CD4-positive, alpha-beta T cell treated with Interleukin-1 beta for 1 hour (primary cell): ENCODE measurements at regions not wholly inside any gene's neighbourhood (a gene's known extent, or its start where the extent isn't known, plus 50 kb on each side); places are given as distances from the start of the nearest gene placed in this dataset.

ENCODE experiments used
- DNase-seq, 2 donors: peaks; one replicate each; pipeline ENCODE4 v3.0.0-alpha.2; 2020 to 2022

GRCh38 chr2:217049956-217050355 is 190.1 kb upstream of the TNP1 start:
- DNase-seq = no peak

DNA sequence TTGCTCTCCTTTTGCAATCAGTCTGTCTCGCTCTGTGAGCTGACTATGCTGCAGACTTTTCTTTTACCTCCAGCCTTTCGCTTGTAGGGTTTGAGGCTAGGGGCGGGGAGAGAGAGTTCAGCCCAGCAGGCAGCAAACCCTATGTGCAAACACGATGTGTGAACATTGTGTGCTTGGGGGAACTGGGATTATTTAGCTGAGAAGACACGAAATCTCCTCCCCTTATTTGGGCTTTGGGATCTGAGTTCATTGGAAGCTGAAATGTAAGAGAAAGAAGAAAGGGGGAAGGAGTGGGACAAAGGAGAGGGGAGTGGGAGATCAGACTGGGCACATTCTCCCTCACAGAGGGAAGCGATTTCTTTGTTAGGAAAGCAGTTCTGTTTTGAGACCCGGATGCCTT is 189.6 kb upstream of the TNP1 start:
- DNase-seq = no peak

GRCh38 chr2:217048730-217049129 is 188.9 kb upstream of the TNP1 start:
- DNase-seq = no peak

DNA sequence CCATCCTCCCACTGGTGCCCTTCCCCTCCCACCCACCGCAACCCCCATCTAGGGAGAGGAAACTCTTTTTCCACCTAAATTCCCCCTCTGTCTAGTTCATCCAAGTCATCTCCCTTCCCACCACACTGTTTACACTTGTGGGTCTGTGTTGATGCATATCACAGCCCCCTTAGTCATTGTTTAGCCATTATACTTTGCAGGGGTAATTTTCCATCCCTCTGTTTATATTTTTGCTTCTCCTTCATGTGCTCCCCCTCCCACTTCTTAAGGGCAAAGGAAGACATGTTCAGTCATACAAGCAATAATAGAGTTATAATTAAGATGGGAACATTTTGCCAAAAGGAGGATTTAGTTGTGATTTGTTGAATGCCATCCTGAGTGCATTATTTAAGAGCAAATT is 187.8 kb upstream of the TNP1 start:
- no peak for DNase-seq

GRCh38 chr2:217047209-217047608 is 187.3 kb upstream of the TNP1 start:
- no peak for DNase-seq

- no peak for DNase-seq
Observed at GRCh38 chr2:217045700-217046475, 186.0 kb upstream of the TNP1 start.

DNA sequence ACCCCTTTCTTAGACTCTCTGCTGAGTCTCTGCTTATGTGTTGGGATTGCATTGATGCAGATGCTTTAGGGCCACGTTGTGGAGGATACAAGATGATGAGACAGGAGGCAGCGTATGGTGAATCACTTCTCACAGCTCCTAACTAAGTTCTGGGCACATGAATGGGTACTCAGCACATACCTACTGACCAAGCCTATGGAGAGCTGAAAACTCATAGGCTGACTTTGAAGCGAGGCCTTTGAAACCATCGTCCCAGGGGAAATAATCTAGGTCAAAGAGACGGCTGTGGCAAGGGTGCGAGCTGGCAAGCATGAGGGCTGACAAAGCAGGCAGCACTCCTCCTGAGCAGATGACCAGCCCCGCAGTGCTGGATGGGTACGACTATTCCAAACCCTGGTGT is 180.2 kb upstream of the TNP1 start:
- DNase-seq = no peak

GRCh38 chr2:217038001-217038400 is 178.1 kb upstream of the TNP1 start:
- no peak for DNase-seq

- DNase-seq = no peak
Observed at GRCh38 chr2:217037353-217037752, 177.5 kb upstream of the TNP1 start.

DNA sequence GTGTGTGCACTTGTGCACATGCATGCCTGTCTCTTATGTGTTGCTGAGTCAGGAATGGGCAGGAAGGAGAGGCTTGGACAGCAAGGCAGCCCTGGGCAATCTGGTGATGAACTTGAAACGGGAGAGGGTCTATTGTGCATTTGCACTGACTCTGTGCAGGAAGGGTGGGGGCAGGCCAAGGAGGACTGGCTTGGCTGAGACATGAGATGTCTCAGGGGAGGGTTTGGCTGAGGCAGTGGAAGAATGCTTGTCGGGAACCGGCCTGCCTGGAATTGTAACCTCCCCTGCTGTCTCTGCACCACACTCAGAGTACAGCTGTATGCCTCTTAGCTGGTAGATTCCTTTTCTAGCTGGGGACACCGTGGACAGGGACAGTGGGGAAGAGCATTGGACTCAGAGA is 176.1 kb upstream of the TNP1 start:
- DNase-seq = no peak

- DNase-seq = no peak
Observed at GRCh38 chr2:217033186-217033585, 173.3 kb upstream of the TNP1 start.

- DNase-seq = no peak
Observed at GRCh38 chr2:217031445-217031844, 171.6 kb upstream of the TNP1 start.

DNA sequence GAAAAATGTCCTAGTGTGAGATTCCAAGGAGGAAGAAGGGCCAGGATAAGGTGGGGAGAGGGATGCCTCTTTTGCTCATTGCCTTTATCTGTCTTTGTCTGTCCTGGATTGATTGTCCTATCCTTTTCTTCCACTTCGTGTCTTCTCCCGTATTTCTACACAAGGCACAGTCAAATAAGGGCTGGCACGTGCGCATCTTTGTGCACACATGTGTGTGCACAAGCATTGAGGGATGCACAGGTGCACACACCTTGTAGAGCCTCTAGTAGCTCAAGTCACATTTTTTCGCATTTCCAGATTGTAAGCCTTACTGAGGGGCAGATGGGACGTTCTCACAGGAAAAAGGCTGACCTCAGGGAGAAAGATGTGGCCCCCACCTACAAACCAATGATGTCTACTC is 170.2 kb upstream of the TNP1 start:
- no peak for DNase-seq

GRCh38 chr2:217028128-217028527 is 168.3 kb upstream of the TNP1 start:
- DNase-seq = no peak

GRCh38 chr2:217027414-217027813 is 167.6 kb upstream of the TNP1 start:
- no peak for DNase-seq

DNA sequence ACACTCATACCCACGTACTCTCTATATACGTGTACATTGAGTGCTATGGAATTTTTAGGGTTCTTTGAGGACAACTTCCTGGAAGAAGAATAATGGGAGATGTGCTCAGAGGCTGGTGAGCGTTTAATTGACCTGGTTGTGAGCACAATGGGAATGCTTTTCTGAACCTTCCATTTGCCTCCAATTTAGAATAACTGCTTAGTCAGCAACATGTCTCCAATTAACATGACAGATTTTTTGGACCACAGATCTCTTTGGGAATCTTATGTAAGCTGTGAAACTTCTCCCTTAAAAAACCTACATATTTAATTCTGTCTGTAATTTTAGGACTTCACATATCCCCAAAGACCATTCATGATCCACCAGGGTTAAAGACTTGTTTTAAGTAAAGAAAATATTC is 166.7 kb upstream of the TNP1 start:
- DNase-seq = no peak

DNA sequence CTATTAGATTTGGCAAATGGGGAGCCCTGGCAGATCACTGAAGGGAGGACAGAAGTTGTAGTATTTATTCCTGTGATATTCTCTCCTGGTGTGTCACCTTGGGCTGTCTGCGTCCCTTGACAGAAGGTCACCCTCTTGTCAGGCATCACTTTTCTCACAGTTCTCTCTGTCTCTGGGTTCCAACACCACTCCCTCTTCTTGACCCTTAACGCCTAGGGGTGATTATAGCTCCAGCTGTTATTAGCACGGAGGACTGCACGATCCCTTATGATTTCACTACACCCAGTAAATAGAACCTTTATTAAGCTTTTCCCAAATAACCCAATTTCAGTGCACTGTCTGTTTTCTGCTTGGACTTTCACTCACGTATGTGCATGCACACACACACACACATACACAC is 166.3 kb upstream of the TNP1 start:
- DNase-seq = no peak

DNA sequence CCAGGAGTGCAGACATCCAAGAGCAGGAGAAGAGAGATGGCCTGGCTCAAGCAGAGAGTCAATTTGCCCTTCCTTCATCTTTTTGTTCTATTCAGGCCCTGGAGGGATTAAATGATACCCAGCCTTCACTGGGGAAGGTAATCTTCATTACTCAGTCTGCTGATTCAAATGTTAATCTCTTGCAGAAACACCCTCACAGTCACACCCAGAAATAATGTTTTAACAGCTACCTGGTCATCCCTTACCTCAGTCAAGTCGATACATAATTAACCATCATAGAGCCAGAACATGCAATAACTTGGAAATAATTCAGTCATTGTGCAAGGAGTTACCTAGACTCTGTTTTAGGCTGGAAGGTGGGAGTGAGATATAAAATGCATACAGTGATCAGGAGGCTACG is 163.7 kb upstream of the TNP1 start:
- DNase-seq = no peak

- DNase-seq = no peak
Observed at GRCh38 chr2:217017456-217018252, 157.8 kb upstream of the TNP1 start.

DNA sequence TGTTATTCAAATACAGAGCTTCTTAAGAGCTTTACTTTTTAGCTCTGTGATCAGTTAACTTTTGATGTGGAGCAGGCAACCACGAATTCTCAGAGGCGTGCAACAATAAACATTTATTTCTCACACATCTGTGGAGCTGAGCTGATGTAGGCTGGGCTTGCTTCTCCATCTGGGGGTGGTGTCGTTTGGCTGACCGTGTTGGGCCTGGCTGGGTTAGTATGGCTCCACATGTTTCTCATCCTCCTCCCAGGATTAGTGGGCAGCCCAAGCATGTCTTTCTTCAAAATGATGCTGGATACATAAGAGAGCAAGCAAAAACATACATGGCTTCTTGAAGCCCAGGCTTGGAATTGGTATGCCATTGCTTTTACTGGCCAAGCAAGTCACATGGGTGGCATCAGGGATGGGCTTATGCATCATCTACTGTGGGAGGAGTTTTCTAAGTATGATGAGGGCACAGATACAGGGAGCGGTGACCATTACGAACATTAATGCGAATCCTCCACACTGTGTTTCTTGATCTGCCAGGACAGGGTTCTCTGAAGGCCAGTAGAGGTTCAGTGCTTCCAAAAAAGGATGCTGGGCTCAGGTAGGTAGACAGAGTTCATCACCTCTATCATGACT is 157.0 kb upstream of the TNP1 start:
- no peak for DNase-seq

- DNase-seq = no peak
Observed at GRCh38 chr2:217014328-217015105, 154.7 kb upstream of the TNP1 start.

- DNase-seq = no peak
Observed at GRCh38 chr2:217013926-217014325, 154.1 kb upstream of the TNP1 start.

GRCh38 chr2:217011576-217011975 is 151.7 kb upstream of the TNP1 start:
- DNase-seq = no peak
